ENCODE measurements at regions not wholly inside any gene's neighbourhood (a gene's known extent, or its start where the extent isn't known, plus 50 kb on each side); places are given as distances from the start of the nearest gene placed in this dataset.
A peak's percentile ranks its signal among the peaks of the same experiment; 100 is the strongest.
"Not testable (repeated sequence)": the region's sequence is repeated elsewhere in the genome, so short reads cannot be mapped to it uniquely, and the experiment has no call there.

GRCh38 chr3:72069543-72069942 is 284.6 kb upstream of the PROK2 start:
- no peak for DNase-seq

GRCh38 chr3:72068621-72069020 is 283.7 kb upstream of the PROK2 start:
- no peak for DNase-seq

GRCh38 chr3:72067721-72068120 is 282.8 kb upstream of the PROK2 start:
- DNase-seq = no peak

GRCh38 chr3:72065872-72066641 is 281.1 kb upstream of the PROK2 start:
- no peak for DNase-seq

GRCh38 chr3:72065236-72065635 is 280.3 kb upstream of the PROK2 start:
- DNase-seq = peak in 3 of 56 donors; percentile 8 to 22 (median 16)

GRCh38 chr3:72064727-72065126 is 279.8 kb upstream of the PROK2 start:
- not testable (repeated sequence) for DNase-seq

- no peak for DNase-seq
Measured at GRCh38 chr3:72062017-72062416, 277.1 kb upstream of the PROK2 start.

- DNase-seq = no peak
Measured at GRCh38 chr3:72060447-72061034, 275.6 kb upstream of the PROK2 start.

GRCh38 chr3:72058493-72059081 is 273.6 kb upstream of the PROK2 start:
- peak in 23 of 56 donors; percentile 6 to 53 (median 16) for DNase-seq

GRCh38 chr3:72055436-72055835 is 270.5 kb upstream of the PROK2 start:
- DNase-seq = no peak

- no peak for DNase-seq
Measured at GRCh38 chr3:72054976-72055375, 270.0 kb upstream of the PROK2 start.

- no peak for DNase-seq
Measured at GRCh38 chr3:72052841-72053409, 268.0 kb upstream of the PROK2 start.

GRCh38 chr3:72050771-72051170 is 265.8 kb upstream of the PROK2 start:
- no peak for DNase-seq

- no peak for DNase-seq
Measured at GRCh38 chr3:72050048-72050632, 265.2 kb upstream of the PROK2 start.

GRCh38 chr3:72049300-72049699 is 264.4 kb upstream of the PROK2 start:
- DNase-seq = no peak

GRCh38 chr3:72048873-72049272 is 263.9 kb upstream of the PROK2 start:
- no peak for DNase-seq

GRCh38 chr3:72047221-72047871 is 262.4 kb upstream of the PROK2 start:
- peak in 8 of 56 donors; percentile 4 to 48 (median 8) for DNase-seq

GRCh38 chr3:72044231-72044855 is 259.4 kb upstream of the PROK2 start:
- DNase-seq = no peak

GRCh38 chr3:72043204-72044133 is 258.5 kb upstream of the PROK2 start:
- DNase-seq = no peak
